Activated CD4-positive, alpha-beta T cell treated with anti-CD3 and anti-CD28 coated beads for 1 hour (primary cell): ENCODE measurements at regions not wholly inside any gene's neighbourhood (a gene's known extent, or its start where the extent isn't known, plus 50 kb on each side); places are given as distances from the start of the nearest gene placed in this dataset.

Source experiments
- DNase-seq: peaks from one replicate; pipeline ENCODE4 v3.0.0-alpha.2; 2020

- DNase-seq = no peak
Observed at GRCh38 chr10:123421461-123421860, 244.7 kb upstream of the GPR26 start.

DNA sequence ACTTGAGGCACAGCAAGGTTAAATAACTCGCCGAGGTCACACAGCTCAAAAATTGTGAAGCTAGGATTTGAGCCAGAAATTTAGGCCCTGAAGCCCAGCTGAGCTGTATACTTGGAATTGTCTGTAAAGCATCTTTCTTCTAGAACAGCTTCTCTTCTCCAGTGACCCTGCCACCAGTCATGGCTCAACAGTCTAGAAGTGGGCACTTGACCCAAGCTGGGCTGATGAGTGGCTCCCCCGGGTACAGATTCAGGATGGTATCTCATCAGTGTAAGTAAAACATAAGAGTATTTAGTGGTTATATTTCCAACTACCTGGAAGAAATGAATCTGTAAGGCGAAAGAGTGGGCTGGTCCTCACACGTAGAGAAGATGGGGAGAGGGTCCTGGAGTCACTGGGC lies 243.9 kb upstream of the GPR26 start:
- no peak for DNase-seq

DNA sequence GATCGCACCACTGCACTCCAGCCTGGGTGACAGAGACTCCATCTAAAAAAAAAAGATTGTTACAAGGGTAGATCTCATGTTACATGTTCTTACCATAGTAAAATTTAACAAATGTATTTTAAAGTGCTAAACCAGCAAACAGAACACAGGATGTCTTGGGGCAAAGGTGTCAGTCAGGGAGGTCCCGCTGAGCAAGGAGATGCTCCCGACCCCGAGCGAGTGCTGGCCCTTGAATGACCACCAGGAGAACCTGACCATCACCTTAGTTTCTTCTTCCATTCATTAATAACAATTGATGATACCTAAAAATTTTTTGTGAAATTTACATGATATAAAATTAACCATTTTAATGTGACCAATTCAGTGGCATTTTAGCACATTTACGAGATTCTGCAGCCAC lies 241.6 kb upstream of the GPR26 start:
- no peak for DNase-seq

- no peak for DNase-seq
Observed at GRCh38 chr10:123425680-123426079, 240.5 kb upstream of the GPR26 start.

DNA sequence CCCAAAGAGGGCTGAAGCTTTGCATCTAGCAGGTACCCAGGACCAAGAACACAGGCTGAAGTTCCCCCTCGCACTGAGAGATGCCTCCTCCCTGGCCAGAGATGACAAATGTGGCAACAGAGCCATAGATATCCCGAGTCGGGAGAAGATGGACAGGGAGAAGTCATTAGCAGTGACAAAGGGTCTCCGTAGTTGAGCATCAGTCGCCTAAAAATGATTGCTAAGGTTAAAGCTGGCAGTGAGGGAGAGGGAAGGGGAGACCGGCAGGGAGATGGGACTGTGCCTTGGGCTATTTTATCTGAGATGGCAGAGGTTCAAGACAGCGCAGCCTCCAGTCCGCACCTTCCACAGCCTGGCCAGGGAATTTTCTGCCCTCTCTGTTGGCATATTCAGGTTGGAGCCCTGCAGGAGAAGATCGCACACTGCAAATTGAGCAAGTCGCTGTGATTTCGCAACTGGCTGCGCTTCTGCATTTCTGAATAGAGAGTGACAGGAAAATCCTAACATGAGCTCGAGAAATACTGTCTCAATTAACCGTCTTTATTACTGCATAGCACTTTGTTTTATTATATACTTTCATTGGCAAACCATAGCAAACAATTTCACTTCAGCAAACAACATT lies 238.9 kb upstream of the GPR26 start:
- DNase-seq = no peak

DNA sequence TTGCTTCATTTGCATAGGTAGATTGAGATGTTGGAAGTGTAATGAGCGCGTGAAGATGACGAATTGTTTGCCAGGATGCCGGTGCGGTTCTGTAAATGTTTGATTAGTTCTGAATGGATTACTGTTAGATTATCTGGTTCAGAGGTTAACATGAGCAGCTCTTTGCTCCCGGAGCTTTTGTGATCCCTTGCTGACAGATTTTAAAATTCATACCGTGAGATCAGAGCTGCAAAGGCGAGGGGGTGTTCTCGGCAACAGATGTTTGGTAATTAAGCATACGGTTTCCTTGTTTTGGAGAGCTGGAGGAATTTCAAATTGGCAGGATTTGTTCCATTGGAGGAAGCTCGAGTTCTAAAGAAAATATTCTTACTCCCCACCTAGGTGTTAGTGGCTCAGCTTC lies 237.8 kb upstream of the GPR26 start:
- no peak for DNase-seq

DNA sequence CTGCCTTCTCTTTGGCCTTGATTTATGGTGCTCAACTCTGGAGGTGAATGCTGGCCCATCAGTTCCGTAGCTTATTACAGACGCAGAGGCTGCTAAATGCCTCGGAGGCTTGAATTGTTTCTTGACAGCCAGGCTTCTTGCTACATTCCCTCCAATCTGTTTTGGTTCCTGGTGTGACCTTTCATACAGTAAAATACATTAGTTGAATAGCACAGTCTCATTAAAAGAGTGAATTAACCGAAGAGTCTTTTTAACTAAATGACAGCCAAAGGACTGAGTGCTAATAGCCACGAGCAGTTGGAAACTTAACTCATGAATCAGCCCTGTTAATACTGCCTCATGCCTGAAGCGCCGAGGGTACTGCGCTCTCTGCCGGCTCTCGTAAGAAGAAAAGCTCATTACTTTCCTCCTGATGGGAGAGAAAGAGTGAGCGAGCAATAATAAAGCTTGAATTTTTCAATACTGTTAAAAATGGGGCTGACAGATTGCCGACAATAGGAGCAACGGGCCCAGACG lies 236.4 kb upstream of the GPR26 start:
- no peak for DNase-seq

- no peak for DNase-seq
Observed at GRCh38 chr10:123433539-123433938, 232.6 kb upstream of the GPR26 start.

GRCh38 chr10:123434435-123435039 lies 231.6 kb upstream of the GPR26 start:
- no peak for DNase-seq

GRCh38 chr10:123442901-123443300 lies 223.3 kb upstream of the GPR26 start:
- DNase-seq = no peak

DNA sequence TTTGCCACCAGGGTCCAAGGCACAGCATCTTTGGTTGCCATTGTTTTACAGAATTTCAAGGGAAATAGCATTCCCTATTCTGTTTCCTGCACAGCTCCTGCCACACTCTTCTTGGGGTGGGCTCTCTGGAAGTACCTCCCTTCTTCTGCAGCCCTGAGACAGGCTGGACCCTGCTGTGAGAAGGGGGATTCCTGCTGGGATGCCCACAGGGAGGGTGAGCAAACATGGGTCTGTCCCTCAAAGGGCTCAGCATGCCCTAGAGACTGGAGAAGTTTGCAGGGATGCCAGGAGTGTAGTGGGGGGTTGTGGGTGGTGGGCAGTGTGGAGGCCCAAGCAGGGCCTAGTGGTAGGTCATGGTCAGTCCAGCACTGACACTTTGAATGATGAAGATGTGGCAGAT lies 222.2 kb upstream of the GPR26 start:
- no peak for DNase-seq

GRCh38 chr10:123445261-123445775 lies 220.8 kb upstream of the GPR26 start:
- no peak for DNase-seq

GRCh38 chr10:123446449-123447156 lies 219.6 kb upstream of the GPR26 start:
- DNase-seq = no peak

DNA sequence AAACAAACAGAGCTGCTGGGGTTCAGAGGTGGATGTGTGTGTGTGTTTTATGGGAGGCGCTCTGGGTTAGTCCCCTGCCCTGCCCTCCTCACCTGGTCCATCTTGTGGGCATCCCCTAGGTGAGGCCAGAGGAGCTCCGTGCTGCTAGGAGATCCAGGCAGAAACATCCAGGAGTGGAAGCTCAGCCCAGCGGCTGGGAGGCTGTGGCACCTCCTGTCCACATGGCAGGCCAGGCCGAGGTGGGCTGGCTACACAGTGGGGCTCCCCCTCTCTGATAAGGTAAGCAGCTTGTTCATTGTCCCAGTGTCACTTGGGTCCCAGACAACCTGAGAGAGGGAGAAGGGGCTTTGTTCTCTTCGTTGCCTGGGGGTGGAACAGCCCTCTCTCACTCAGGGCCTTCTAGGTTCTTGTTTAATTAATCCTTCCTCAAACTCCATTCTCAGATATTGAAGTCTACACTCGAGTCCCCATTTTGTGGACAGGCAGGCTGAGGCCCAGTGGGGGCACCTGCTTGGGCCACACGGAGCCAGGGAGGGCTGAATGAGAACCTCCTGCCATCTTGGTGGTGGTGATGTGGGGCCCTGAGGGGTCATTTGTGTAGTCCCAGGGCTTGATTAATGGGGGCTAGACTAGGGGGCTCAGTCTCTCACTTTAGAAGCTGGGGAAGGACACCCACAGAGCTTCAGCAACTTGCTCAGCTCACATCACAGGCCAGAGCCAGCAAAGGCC lies 216.8 kb upstream of the GPR26 start:
- no peak for DNase-seq

DNA sequence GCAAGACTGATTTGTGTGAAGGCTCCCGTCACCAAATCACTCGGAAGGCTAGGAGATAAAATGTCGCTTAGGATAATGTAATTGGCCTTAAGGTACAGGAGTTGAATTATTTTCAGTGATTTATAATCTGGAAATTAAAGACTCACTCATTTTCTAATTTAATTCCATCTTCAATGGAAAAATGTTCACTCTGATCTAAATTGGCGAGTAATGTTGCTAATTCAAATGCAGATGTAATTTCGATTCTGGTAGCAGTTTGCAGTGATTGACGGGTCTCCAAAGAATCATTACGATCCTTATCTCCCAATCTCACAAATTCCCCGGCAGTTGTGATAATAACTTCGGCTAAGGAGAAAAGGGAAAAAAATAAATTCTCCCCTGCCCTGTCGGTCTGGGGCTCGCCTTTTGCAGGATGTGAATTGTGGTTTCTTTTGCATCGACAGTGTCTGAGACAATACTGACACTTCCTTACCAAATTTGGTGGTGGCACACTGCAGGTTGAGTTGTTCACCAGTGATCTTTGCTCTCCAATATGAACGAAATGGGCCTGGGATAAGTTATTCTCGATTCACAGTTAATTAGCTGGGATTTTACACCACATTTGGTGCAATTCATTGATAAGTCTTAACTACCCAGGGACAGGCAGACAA lies 215.1 kb upstream of the GPR26 start:
- no peak for DNase-seq

GRCh38 chr10:123451618-123452245 lies 214.4 kb upstream of the GPR26 start:
- no peak for DNase-seq

- no peak for DNase-seq
Observed at GRCh38 chr10:123454987-123455386, 211.2 kb upstream of the GPR26 start.

DNA sequence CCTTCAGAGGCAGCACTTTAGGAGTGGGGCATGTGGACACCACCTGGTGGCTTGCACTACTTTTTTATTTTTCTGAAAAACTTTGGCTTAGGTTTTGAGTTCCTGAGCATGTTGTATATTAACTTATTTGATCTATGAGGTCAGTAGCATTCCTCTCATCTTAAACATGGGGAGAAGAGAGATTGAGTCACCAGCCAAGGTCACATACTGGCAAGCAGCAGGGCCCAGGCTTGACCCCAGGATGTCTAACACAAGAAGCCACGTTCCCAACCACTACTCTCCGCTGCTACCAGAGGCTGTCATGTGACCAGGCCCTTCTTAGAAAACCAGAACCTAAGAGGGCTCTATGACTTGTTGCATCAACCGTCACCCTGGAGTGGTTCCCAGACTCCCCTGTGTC lies 210.3 kb upstream of the GPR26 start:
- no peak for DNase-seq

- DNase-seq = no peak
Observed at GRCh38 chr10:123458933-123459332, 207.2 kb upstream of the GPR26 start.

DNA sequence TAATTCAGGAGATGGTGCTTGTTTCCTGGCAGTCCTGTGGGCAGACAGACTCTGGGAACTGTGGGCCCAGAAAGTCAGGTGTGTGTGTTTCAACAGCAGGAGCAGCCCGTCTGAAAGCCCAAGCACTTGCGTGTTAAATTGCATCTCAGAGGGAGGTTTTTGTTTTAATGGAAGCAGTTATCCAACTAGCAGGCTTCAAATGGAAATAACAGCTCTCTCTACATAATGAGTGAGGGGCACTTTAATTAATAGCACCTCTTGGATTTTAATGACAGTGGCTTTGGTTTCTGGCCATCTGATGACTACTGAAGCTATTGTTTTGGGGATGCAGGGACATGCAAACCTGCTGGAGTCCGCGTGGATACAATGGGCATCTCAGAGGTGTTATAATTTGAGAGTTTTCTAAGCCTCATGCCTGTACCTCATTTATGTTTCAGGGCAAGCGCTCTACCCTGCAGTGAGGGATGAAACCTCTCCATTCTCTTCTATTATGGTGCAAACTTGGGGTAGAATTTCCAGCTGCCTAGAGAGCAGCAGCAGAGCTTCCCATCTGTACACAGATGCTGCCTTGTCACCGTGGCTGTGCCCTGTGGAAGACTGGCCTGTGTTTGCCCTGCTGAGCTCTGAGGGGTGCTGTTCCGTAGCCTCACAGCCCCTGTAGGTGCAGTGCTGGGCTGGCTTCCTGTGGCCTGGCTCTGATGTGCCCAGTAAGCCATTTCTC lies 206.6 kb upstream of the GPR26 start:
- no peak for DNase-seq

DNA sequence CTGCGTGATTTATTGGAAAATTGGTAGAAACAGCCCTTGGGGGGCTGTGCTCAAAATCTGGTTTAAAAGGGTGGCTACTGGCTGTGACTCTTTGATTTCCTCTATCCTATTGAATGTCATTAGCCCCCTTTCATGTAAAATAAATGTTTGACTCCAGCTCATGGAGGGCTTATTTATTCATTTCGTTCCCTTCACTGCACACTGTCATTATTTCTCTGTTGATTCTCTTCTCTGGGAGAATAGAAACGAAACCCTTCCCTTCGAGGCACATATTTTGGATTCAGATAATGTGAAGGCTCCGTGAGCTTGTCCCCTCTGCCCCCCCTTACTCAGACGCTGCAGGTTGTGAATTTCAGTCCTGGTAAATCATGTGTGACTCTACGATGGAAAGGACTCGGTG lies 203.9 kb upstream of the GPR26 start:
- no peak for DNase-seq

DNA sequence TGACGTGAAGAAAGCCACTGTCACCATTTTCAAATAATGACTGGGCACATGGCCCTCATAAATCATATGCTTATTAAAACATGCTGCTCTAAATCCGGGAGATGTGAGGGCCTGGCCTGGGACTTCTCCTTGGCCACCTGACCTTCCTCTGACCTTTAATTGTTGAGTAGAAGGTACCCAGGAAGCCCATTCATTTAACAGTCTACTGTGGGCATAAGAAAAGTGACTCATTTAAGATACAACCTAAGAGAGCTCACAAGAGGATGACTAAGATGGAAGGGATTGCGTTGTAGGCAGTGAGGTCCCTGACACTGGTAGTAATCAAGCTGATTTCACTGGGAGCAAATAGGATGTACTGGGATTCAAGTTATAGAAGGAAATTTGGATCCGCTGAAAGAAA lies 203.4 kb upstream of the GPR26 start:
- DNase-seq = no peak
